Chondrocyte (in vitro differentiated cells): ENCODE measurements at regions not wholly inside any gene's neighbourhood (a gene's known extent, or its start where the extent isn't known, plus 50 kb on each side); places are given as distances from the start of the nearest gene placed in this dataset.

ENCODE experiments used
- DNase-seq: peaks from one replicate; pipeline ENCODE4 v3.0.0; 2021; ENCODE audit warnings: mixed read lengths, low spot score
- H3K27ac Mint-ChIP-seq: one replicate; pipeline ENCODE4 v1.8.0; 2021; ENCODE audit warnings: mild to moderate bottlenecking, moderate library complexity, mixed read lengths; ENCODE audit not compliant: unreplicated experiment
- H3K27me3 Mint-ChIP-seq: 2 replicates; pipeline ENCODE4 v1.8.0; 2021; ENCODE audit warnings: low read depth, mixed read lengths
- H3K36me3 Mint-ChIP-seq: 2 replicates; pipeline ENCODE4 v1.8.0; 2021; ENCODE audit warnings: low read depth, mixed read lengths
- H3K4me1 Mint-ChIP-seq: 2 replicates; pipeline ENCODE4 v1.8.0; 2021; ENCODE audit warnings: low read depth, mild to moderate bottlenecking, mixed read lengths
- H3K4me3 Mint-ChIP-seq: one replicate; pipeline ENCODE4 v1.8.0; 2021; ENCODE audit warnings: mild to moderate bottlenecking, moderate library complexity, mixed read lengths; ENCODE audit not compliant: unreplicated experiment
- H3K9me3 Mint-ChIP-seq: 2 replicates; pipeline ENCODE4 v1.8.0; 2021; ENCODE audit warnings: low read depth, mixed read lengths
- TF ChIP-seq, protein P1 (sequence below): fragments of 200-600 bp; sonication (generic); IDR thresholded peaks from 2 replicates; pipeline ENCODE4 v1.5.0; 2021; ENCODE audit warnings: antibody characterized with exemption, mild to moderate bottlenecking, moderate library complexity

DNA sequence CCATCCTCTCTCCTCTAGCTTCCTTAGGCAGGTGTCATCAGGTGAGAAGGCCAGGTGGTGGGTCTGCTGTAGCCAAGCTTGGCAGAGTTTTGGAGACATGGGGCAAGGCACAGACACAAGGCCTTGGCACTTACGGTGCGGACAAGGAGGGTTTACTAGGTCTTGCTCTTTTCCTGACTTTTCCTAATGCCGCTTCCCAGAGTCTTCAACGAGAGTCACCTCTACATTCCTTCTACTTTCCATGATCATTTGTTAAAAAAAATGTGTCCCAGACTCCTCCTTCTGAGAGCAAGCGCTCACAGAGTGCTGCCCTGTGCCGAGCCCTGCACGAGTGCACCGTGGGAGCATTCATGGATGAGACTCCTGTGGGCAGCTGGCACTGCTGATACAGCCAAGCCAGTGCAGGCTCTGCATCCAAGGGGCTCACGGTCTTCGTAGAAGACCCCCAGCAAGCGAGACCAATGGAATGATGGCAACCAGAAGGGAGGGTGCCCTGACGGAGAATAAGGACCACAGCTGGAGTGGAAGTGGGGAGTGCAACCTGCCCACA is 243.0 kb upstream of the MKI67 start:
- TF ChIP-seq, protein P1, sequence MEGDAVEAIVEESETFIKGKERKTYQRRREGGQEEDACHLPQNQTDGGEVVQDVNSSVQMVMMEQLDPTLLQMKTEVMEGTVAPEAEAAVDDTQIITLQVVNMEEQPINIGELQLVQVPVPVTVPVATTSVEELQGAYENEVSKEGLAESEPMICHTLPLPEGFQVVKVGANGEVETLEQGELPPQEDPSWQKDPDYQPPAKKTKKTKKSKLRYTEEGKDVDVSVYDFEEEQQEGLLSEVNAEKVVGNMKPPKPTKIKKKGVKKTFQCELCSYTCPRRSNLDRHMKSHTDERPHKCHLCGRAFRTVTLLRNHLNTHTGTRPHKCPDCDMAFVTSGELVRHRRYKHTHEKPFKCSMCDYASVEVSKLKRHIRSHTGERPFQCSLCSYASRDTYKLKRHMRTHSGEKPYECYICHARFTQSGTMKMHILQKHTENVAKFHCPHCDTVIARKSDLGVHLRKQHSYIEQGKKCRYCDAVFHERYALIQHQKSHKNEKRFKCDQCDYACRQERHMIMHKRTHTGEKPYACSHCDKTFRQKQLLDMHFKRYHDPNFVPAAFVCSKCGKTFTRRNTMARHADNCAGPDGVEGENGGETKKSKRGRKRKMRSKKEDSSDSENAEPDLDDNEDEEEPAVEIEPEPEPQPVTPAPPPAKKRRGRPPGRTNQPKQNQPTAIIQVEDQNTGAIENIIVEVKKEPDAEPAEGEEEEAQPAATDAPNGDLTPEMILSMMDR, result no peak
- no peak overlapping the region for H3K4me3 Mint-ChIP-seq
- H3K27me3 Mint-ChIP-seq, result peaks cover under 1% of the 10 kb centered on the region
- H3K27ac Mint-ChIP-seq, result no peak overlapping the region
- H3K36me3 Mint-ChIP-seq, result no peaks in the 10 kb centered on the region
- peaks cover 17% of the 10 kb centered on the region for H3K9me3 Mint-ChIP-seq
- DNase-seq, result no peak
- H3K4me1 Mint-ChIP-seq, result no peaks in the 10 kb centered on the region

DNA sequence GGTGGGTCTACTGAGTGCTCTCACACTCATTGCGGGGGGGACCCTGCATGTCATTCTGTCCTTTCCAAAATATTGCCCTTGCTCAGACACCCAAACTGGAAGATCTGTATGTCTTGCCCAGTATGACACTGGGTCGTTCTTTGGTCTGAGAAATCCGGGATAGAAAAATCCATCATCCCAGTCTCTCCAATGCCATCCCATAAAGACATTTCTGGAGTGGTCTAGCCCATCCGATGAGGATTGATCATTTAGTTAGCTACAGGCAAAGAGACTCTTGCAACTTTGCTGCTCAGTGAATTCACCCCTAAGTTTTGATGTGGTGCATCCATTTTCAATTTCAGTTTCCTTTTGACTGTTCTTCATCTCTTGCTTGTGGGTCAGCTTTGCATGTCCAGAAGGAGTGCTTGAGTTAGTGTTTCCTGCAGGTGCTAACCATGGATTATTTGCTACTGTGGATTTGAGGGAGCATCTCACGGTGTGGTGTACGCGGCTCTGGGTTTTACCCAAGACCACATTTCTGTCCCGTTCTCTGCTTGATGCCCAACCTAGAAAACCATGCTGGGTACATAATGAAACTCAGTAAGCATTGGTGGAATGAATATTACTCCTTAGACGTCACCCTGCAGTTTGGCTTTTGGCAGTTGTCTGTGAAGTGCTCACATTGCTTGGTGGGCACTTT is 247.0 kb upstream of the MKI67 start:
- TF ChIP-seq, protein P1, result no peak
- Mint-ChIP-seq H3K9me3 (peaks cover 12% of the 10 kb centered on the region), H3K36me3 (no peaks in the 10 kb centered on the region), H3K27ac (no peak overlapping the region), H3K27me3 (no peaks in the 10 kb centered on the region), H3K4me1 (no peaks in the 10 kb centered on the region), H3K4me3 (no peak overlapping the region)
- DNase-seq, result no peak

DNA sequence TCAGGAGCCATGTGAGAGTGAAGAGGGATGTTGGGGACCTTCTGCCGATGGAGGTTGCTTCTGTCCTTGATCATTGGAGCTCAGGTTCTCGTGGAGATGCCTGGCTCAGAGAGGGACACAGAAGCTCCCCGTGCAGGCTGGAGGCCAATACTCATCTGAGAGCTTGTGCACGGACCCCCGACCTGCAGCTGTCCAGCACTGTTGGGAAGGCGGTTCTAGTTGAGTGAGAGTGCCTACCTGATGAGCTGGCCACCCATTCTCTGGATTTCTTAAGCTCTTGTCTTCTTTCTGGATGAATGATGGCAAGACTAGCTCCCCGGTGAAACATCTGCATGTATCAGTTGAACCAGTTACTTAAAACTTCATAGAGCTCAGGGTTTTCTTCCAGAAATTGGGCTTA is 247.6 kb upstream of the MKI67 start:
- Mint-ChIP-seq H3K4me1 (no peaks in the 10 kb centered on the region), H3K27me3 (no peaks in the 10 kb centered on the region), H3K4me3 (no peak overlapping the region), H3K27ac (no peak overlapping the region), H3K9me3 (peaks cover 12% of the 10 kb centered on the region), H3K36me3 (no peaks in the 10 kb centered on the region)
- TF ChIP-seq, protein P1, result no peak
- DNase-seq, result no peak

DNA sequence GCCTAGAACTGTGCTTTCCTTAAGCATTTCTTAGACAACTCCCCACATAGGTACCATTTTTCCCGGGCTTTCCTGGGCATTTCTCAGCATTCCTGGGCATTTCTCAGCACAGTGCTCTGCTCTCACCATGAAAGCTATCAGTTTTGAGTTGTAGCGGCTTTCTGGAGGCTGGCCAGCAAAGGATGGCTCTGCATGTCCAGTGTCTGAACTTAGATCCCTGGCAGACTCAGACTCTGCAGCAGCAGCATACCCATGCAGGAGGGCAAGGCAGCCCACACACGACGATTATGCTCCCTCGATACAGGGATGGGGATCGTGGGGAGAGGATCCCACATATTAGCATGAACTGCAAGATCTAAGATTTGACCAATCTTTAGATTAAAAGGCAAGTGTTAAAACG is 248.9 kb upstream of the MKI67 start:
- Mint-ChIP-seq H3K4me1 (no peaks in the 10 kb centered on the region), H3K27me3 (peaks cover 1% of the 10 kb centered on the region), H3K36me3 (no peaks in the 10 kb centered on the region), H3K9me3 (peaks cover 9% of the 10 kb centered on the region), H3K4me3 (no peak overlapping the region), H3K27ac (no peak overlapping the region)
- TF ChIP-seq, protein P1, result no peak
- DNase-seq, result no peak

DNA sequence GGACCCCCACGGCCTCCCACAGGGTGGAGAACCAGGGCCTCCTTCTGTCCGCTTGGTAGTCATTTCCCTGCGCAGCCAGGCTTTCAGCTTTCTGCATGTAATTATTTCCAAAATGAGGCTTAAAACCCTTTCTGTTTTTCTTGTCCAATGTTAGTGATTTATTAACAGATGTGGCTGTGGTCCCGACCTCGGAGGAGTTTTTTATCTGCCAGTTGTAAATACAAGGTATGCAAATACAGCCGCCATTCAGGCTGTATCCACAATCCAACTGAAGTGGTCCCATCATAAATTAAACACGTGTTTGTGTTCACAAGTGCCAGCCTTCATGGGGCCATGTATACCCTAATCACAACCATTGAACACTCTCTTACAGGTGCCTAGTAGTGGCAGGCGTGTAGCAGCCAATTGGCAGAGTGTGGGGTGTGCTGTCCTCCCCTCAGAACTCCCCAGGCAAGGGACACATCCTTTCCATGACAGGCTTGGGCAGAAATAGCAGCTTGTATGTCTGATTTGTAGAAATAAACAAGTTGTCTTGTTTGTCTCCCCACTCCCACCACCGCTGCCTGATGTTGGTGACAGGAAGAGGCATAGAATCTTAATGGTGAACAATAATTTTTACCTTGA is 251.3 kb upstream of the MKI67 start:
- DNase-seq, result no peak
- TF ChIP-seq, protein P1, result no peak
- peaks cover 1% of the 10 kb centered on the region for H3K27me3 Mint-ChIP-seq
- no peak overlapping the region for H3K27ac Mint-ChIP-seq
- H3K9me3 Mint-ChIP-seq, result no peaks in the 10 kb centered on the region
- no peak overlapping the region for H3K4me3 Mint-ChIP-seq
- H3K4me1 Mint-ChIP-seq, result no peaks in the 10 kb centered on the region
- no peaks in the 10 kb centered on the region for H3K36me3 Mint-ChIP-seq
